GM23338 (cell line): ENCODE measurements at regions not wholly inside any gene's neighbourhood (a gene's known extent, or its start where the extent isn't known, plus 50 kb on each side); places are given as distances from the start of the nearest gene placed in this dataset.

Source experiments
- ATAC-seq: fragments of 200-7000 bp; cut with Tn5 transposase; 3 replicates; pipeline ENCODE4 v1.9.1; 2020
- DNase-seq: peaks from one replicate; pipeline ENCODE4 v3.0.0-alpha.2; 2015; ENCODE audit warnings: low spot score
- H2AFZ ChIP-seq: fragments of 200-600 bp; sonication (generic); 2 replicates; pipeline ENCODE4 v1.8.0; 2016; ENCODE audit warnings: antibody characterized with exemption, mild to moderate bottlenecking, moderate library complexity
- H3F3A ChIP-seq: fragments of 200-600 bp; sonication (generic); replicated peaks from 2 replicates; pipeline ENCODE4 v1.8.0; 2017; ENCODE audit warnings: antibody characterized with exemption, mixed run types, low read depth
- H3K27ac ChIP-seq: fragments of 200-600 bp; sonication (generic); 2 replicates; pipeline ENCODE4 v1.6.1; 2016; ENCODE audit warnings: low read depth
- H3K27me3 ChIP-seq: fragments of 200-600 bp; sonication (generic); 2 replicates; pipeline ENCODE4 v1.8.0; 2016; ENCODE audit warnings: mild to moderate bottlenecking, mixed run types, moderate library complexity; ENCODE audit not compliant: insufficient read depth
- H3K36me3 ChIP-seq: fragments of 200-600 bp; sonication (generic); 2 replicates; pipeline ENCODE4 v1.8.0; 2016; ENCODE audit warnings: mild to moderate bottlenecking; ENCODE audit not compliant: insufficient read depth
- H3K4me1 ChIP-seq: fragments of 200-600 bp; sonication (generic); 2 replicates; pipeline ENCODE4 v1.8.0; 2016; ENCODE audit warnings: mild to moderate bottlenecking, moderate library complexity; ENCODE audit not compliant: insufficient read depth
- H3K4me2 ChIP-seq: fragments of 200-600 bp; sonication (generic); 2 replicates; pipeline ENCODE4 v1.7.1; 2017; ENCODE audit warnings: mixed run types
- H3K4me3 ChIP-seq: fragments of 200-600 bp; sonication (generic); 2 replicates; pipeline ENCODE4 v1.6.1; 2016; ENCODE audit warnings: mixed run types
- H3K79me2 ChIP-seq: fragments of 200-600 bp; sonication (generic); replicated peaks from 2 replicates; pipeline ENCODE4 v1.8.0; 2017; ENCODE audit warnings: mild to moderate bottlenecking; ENCODE audit not compliant: insufficient read depth
- H3K9me2 ChIP-seq: fragments of 200-600 bp; sonication (generic); 2 replicates; pipeline ENCODE4 v1.8.0; 2017; ENCODE audit not compliant: insufficient read depth
- H4K20me1 ChIP-seq: fragments of 200-600 bp; sonication (generic); replicated peaks from 2 replicates; pipeline ENCODE4 v1.8.0; 2017; ENCODE audit warnings: mild to moderate bottlenecking; ENCODE audit not compliant: insufficient read depth
- H3K27ac Mint-ChIP-seq: 2 replicates; pipeline ENCODE4 v1.8.0; 2020; ENCODE audit warnings: inconsistent platforms, mild to moderate bottlenecking, moderate library complexity, mixed read lengths
- H3K27me3 Mint-ChIP-seq: 3 replicates; pipeline ENCODE4 v1.8.0; 2022; ENCODE audit warnings: low read depth, mild to moderate bottlenecking, moderate library complexity, mixed read lengths, inconsistent platforms; ENCODE audit not compliant: insufficient read depth, poor library complexity
- H3K36me3 Mint-ChIP-seq: 3 replicates; pipeline ENCODE4 v1.8.0; 2021; ENCODE audit warnings: low read depth, mild to moderate bottlenecking, inconsistent platforms, moderate library complexity, mixed read lengths
- H3K4me1 Mint-ChIP-seq: 3 replicates; pipeline ENCODE4 v1.8.0; 2020; ENCODE audit warnings: mild to moderate bottlenecking, inconsistent platforms, mixed read lengths
- H3K4me3 Mint-ChIP-seq: 3 replicates; pipeline ENCODE4 v1.8.0; 2021; ENCODE audit warnings: moderate library complexity, mild to moderate bottlenecking, inconsistent platforms, mixed read lengths
- H3K9me3 Mint-ChIP-seq: 3 replicates; pipeline ENCODE4 v1.8.0; 2020; ENCODE audit warnings: moderate library complexity, mild to moderate bottlenecking, inconsistent platforms, mixed read lengths
- CREB1 ChIP-seq: fragments of 250-450 bp; sonication (Bioruptor Pico); IDR thresholded peaks from 2 replicates; pipeline ENCODE4 v1.5.0; 2020; ENCODE audit warnings: low read depth, mild to moderate bottlenecking, moderate library complexity
- EZH2 ChIP-seq: fragments of 200-600 bp; sonication (generic); IDR thresholded peaks from one replicate; pipeline ENCODE4 v1.8.0; 2017; ENCODE audit warnings: antibody characterized with exemption, mild to moderate bottlenecking, low read depth; ENCODE audit not compliant: unreplicated experiment
- EZH2phosphoT487 ChIP-seq: fragments of 200-600 bp; sonication (generic); IDR thresholded peaks from one replicate; pipeline ENCODE4 v1.8.1; 2018; ENCODE audit warnings: antibody characterized with exemption; ENCODE audit not compliant: unreplicated experiment
- JUNB ChIP-seq: IDR thresholded peaks from one replicate; pipeline ENCODE4 v1.6.1; 2016; ENCODE audit warnings: antibody characterized with exemption; ENCODE audit not compliant: unreplicated experiment
- NANOG ChIP-seq: IDR thresholded peaks from 2 replicates; pipeline ENCODE4 v1.6.1; 2016; ENCODE audit warnings: antibody characterized with exemption, borderline replicate concordance
- POLR2AphosphoS5 ChIP-seq: IDR thresholded peaks from 2 replicates; pipeline ENCODE4 v1.6.1; 2016; ENCODE audit warnings: antibody characterized with exemption, low read depth
- STAT1 ChIP-seq: IDR thresholded peaks from one replicate; pipeline ENCODE4 v1.6.1; 2016; ENCODE audit warnings: antibody characterized with exemption; ENCODE audit not compliant: unreplicated experiment
- ZNF114 ChIP-seq: fragments of 250-450 bp; sonication (Bioruptor Pico); IDR thresholded peaks from 2 replicates; pipeline ENCODE4 v1.5.0; 2020; ENCODE audit warnings: mild to moderate bottlenecking, moderate library complexity
- ZNF331 ChIP-seq: fragments of 250-450 bp; sonication (Bioruptor Pico); IDR thresholded peaks from 2 replicates; pipeline ENCODE4 v1.5.0; 2020; ENCODE audit warnings: low read depth, mild to moderate bottlenecking, moderate library complexity
- TF ChIP-seq, protein P1 (sequence below): IDR thresholded peaks from 2 replicates; pipeline ENCODE4 v1.6.1; 2016; ENCODE audit warnings: antibody characterized with exemption
- TF ChIP-seq, protein P2 (sequence below): IDR thresholded peaks from one replicate; pipeline ENCODE4 v1.6.1; 2018; ENCODE audit warnings: antibody characterized with exemption; ENCODE audit not compliant: unreplicated experiment
- TF ChIP-seq, protein P3 (sequence below): fragments of 250-450 bp; sonication (Bioruptor Pico); IDR thresholded peaks from 2 replicates; pipeline ENCODE4 v1.5.0; 2020; ENCODE audit warnings: mild to moderate bottlenecking, moderate library complexity
- TF ChIP-seq, protein P4 (sequence below), 2 experiments: fragments of 200-600 bp in 1 of 2; sonication (generic) in 1 of 2; conservative IDR thresholded peaks; 2 replicates each; pipeline versions ENCODE4 v1.5.1 to v1.6.1; 2016 to 2017; ENCODE audit warnings: antibody characterized with exemption in 2 of 2, low read depth in 2 of 2, mild to moderate bottlenecking in 2 of 2, moderate library complexity in 1 of 2

DNA sequence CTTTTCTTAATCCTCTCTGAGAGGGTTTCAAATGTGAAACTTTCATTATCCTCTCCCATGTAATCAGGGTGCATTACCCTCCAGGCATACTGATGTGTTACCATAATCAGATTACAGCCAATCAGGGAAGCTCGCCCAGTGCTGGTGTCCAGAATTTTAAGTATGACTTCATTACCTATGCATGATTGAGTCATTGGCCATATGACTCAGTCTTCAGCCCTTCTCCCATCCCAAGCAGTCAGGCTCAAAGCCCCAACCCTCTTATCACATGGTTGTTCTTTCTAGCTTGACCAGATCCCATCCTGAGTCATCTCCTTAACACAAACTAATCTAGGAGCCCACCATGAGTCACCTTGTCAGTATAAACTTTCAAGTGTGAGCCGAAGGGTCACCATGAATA is 1668.1 kb upstream of the AGA start:
- peaks cover 9% of the 10 kb centered on the region; the same call in 1 of the 2 replicates for H3K9me2 ChIP-seq
- no peak for DNase-seq
- no peaks in the 10 kb centered on the region for H3K27me3 ChIP-seq
- no peak overlapping the region for H3K27ac ChIP-seq
- no peak overlapping the region for H3K4me3 ChIP-seq
- no peaks in the 10 kb centered on the region for H3K36me3 ChIP-seq
- H2AFZ ChIP-seq = no peak overlapping the region
- H3K36me3 Mint-ChIP-seq = no peaks in the 10 kb centered on the region
- peaks cover under 1% of the 10 kb centered on the region; the same call in 1 of the 2 replicates for H3K4me1 ChIP-seq
- no peak for TF ChIP-seq CREB1 (CRISPR knock-in tag)
- no peak for TF ChIP-seq EZH2phosphoT487
- TF ChIP-seq, protein P1, sequence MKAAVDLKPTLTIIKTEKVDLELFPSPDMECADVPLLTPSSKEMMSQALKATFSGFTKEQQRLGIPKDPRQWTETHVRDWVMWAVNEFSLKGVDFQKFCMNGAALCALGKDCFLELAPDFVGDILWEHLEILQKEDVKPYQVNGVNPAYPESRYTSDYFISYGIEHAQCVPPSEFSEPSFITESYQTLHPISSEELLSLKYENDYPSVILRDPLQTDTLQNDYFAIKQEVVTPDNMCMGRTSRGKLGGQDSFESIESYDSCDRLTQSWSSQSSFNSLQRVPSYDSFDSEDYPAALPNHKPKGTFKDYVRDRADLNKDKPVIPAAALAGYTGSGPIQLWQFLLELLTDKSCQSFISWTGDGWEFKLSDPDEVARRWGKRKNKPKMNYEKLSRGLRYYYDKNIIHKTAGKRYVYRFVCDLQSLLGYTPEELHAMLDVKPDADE = no peak
- TF ChIP-seq, protein P2, sequence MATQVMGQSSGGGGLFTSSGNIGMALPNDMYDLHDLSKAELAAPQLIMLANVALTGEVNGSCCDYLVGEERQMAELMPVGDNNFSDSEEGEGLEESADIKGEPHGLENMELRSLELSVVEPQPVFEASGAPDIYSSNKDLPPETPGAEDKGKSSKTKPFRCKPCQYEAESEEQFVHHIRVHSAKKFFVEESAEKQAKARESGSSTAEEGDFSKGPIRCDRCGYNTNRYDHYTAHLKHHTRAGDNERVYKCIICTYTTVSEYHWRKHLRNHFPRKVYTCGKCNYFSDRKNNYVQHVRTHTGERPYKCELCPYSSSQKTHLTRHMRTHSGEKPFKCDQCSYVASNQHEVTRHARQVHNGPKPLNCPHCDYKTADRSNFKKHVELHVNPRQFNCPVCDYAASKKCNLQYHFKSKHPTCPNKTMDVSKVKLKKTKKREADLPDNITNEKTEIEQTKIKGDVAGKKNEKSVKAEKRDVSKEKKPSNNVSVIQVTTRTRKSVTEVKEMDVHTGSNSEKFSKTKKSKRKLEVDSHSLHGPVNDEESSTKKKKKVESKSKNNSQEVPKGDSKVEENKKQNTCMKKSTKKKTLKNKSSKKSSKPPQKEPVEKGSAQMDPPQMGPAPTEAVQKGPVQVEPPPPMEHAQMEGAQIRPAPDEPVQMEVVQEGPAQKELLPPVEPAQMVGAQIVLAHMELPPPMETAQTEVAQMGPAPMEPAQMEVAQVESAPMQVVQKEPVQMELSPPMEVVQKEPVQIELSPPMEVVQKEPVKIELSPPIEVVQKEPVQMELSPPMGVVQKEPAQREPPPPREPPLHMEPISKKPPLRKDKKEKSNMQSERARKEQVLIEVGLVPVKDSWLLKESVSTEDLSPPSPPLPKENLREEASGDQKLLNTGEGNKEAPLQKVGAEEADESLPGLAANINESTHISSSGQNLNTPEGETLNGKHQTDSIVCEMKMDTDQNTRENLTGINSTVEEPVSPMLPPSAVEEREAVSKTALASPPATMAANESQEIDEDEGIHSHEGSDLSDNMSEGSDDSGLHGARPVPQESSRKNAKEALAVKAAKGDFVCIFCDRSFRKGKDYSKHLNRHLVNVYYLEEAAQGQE = no peak
- no peak for TF ChIP-seq STAT1
- TF ChIP-seq EZH2 = no peak
- TF ChIP-seq NANOG = no peak
- TF ChIP-seq ZNF114 = no peak
- no peak for TF ChIP-seq JUNB
- no peak for TF ChIP-seq POLR2AphosphoS5
- TF ChIP-seq, protein P3, sequence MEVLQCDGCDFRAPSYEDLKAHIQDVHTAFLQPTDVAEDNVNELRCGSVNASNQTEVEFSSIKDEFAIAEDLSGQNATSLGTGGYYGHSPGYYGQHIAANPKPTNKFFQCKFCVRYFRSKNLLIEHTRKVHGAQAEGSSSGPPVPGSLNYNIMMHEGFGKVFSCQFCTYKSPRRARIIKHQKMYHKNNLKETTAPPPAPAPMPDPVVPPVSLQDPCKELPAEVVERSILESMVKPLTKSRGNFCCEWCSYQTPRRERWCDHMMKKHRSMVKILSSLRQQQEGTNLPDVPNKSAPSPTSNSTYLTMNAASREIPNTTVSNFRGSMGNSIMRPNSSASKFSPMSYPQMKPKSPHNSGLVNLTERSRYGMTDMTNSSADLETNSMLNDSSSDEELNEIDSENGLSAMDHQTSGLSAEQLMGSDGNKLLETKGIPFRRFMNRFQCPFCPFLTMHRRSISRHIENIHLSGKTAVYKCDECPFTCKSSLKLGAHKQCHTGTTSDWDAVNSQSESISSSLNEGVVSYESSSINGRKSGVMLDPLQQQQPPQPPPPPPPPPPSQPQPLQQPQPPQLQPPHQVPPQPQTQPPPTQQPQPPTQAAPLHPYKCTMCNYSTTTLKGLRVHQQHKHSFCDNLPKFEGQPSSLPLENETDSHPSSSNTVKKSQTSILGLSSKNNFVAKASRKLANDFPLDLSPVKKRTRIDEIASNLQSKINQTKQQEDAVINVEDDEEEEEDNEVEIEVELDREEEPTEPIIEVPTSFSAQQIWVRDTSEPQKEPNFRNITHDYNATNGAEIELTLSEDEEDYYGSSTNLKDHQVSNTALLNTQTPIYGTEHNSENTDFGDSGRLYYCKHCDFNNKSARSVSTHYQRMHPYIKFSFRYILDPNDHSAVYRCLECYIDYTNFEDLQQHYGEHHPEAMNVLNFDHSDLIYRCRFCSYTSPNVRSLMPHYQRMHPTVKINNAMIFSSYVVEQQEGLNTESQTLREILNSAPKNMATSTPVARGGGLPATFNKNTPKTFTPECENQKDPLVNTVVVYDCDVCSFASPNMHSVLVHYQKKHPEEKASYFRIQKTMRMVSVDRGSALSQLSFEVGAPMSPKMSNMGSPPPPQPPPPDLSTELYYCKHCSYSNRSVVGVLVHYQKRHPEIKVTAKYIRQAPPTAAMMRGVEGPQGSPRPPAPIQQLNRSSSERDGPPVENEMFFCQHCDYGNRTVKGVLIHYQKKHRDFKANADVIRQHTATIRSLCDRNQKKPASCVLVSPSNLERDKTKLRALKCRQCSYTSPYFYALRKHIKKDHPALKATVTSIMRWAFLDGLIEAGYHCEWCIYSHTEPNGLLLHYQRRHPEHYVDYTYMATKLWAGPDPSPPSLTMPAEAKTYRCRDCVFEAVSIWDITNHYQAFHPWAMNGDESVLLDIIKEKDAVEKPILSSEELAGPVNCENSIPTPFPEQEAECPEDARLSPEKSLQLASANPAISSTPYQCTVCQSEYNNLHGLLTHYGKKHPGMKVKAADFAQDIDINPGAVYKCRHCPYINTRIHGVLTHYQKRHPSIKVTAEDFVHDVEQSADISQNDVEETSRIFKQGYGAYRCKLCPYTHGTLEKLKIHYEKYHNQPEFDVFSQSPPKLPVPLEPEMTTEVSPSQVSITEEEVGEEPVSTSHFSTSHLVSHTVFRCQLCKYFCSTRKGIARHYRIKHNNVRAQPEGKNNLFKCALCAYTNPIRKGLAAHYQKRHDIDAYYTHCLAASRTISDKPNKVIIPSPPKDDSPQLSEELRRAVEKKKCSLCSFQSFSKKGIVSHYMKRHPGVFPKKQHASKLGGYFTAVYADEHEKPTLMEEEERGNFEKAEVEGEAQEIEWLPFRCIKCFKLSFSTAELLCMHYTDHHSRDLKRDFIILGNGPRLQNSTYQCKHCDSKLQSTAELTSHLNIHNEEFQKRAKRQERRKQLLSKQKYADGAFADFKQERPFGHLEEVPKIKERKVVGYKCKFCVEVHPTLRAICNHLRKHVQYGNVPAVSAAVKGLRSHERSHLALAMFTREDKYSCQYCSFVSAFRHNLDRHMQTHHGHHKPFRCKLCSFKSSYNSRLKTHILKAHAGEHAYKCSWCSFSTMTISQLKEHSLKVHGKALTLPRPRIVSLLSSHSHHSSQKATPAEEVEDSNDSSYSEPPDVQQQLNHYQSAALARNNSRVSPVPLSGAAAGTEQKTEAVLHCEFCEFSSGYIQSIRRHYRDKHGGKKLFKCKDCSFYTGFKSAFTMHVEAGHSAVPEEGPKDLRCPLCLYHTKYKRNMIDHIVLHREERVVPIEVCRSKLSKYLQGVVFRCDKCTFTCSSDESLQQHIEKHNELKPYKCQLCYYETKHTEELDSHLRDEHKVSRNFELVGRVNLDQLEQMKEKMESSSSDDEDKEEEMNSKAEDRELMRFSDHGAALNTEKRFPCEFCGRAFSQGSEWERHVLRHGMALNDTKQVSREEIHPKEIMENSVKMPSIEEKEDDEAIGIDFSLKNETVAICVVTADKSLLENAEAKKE (CRISPR knock-in tag) = no peak
- TF ChIP-seq ZNF331 = no peak
- TF ChIP-seq, protein P4, sequence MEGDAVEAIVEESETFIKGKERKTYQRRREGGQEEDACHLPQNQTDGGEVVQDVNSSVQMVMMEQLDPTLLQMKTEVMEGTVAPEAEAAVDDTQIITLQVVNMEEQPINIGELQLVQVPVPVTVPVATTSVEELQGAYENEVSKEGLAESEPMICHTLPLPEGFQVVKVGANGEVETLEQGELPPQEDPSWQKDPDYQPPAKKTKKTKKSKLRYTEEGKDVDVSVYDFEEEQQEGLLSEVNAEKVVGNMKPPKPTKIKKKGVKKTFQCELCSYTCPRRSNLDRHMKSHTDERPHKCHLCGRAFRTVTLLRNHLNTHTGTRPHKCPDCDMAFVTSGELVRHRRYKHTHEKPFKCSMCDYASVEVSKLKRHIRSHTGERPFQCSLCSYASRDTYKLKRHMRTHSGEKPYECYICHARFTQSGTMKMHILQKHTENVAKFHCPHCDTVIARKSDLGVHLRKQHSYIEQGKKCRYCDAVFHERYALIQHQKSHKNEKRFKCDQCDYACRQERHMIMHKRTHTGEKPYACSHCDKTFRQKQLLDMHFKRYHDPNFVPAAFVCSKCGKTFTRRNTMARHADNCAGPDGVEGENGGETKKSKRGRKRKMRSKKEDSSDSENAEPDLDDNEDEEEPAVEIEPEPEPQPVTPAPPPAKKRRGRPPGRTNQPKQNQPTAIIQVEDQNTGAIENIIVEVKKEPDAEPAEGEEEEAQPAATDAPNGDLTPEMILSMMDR (conservative IDR thresholded peaks at IDR 0.05; ENCODE audit: low read depth in 2 of 2) = no peak
- no peaks in the 10 kb centered on the region for H3K9me3 Mint-ChIP-seq
- H3K4me1 Mint-ChIP-seq = peaks cover 6% of the 10 kb centered on the region; the same call in 2 of the 3 replicates
- no peaks in the 10 kb centered on the region for H4K20me1 ChIP-seq
- H3K27ac Mint-ChIP-seq = no peak overlapping the region
- H3F3A ChIP-seq = no peaks in the 10 kb centered on the region
- no peaks in the 10 kb centered on the region for H3K27me3 Mint-ChIP-seq
- H3K4me3 Mint-ChIP-seq = no peak overlapping the region
- H3K79me2 ChIP-seq = no peaks in the 10 kb centered on the region
- H3K4me2 ChIP-seq = no peak overlapping the region
- ATAC-seq = no peak
